ENCODE measurements at regions not wholly inside any gene's neighbourhood (a gene's known extent, or its start where the extent isn't known, plus 50 kb on each side); places are given as distances from the start of the nearest gene placed in this dataset.

DNA sequence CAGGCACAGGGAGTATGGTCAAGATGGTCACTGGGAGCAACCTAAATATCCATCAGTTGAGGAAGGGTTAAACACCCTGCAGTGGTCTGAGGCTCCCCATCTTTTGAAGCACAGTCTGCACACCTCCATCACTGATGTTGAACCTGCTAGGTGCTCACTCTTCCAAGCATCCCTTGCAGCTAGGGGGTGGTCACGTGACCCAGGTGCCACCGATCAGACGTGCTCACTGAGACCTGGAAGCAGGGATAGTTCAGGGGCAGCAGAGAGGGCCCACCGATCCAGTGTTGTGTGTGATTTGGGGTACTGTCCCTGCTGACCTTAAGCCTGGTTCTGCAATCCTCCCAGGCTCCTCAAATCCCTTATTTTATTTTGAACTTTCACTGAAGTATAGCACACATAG, 134.6 kb downstream of the CEBPB start:
- Histone ChIP-seq H3K4me3 (no peak overlapping the region), H3K36me3 (no peaks in the 10 kb centered on the region), H3K27me3 (ENCODE audit: low read depth) (no peaks in the 10 kb centered on the region), H3K27ac (replicated peaks) (no peak overlapping the region), H3K4me1 (peaks cover 16% of the 10 kb centered on the region), H3K9me3 (replicated peaks) (no peaks in the 10 kb centered on the region)
- intact Hi-C loops (cut with micrococcal nuclease), result no loop called here
- TF ChIP-seq, protein P1, sequence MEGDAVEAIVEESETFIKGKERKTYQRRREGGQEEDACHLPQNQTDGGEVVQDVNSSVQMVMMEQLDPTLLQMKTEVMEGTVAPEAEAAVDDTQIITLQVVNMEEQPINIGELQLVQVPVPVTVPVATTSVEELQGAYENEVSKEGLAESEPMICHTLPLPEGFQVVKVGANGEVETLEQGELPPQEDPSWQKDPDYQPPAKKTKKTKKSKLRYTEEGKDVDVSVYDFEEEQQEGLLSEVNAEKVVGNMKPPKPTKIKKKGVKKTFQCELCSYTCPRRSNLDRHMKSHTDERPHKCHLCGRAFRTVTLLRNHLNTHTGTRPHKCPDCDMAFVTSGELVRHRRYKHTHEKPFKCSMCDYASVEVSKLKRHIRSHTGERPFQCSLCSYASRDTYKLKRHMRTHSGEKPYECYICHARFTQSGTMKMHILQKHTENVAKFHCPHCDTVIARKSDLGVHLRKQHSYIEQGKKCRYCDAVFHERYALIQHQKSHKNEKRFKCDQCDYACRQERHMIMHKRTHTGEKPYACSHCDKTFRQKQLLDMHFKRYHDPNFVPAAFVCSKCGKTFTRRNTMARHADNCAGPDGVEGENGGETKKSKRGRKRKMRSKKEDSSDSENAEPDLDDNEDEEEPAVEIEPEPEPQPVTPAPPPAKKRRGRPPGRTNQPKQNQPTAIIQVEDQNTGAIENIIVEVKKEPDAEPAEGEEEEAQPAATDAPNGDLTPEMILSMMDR (IDR thresholded peaks at IDR 0.05; ENCODE audit: borderline replicate concordance), result no peak
- no peak for DNase-seq

DNA sequence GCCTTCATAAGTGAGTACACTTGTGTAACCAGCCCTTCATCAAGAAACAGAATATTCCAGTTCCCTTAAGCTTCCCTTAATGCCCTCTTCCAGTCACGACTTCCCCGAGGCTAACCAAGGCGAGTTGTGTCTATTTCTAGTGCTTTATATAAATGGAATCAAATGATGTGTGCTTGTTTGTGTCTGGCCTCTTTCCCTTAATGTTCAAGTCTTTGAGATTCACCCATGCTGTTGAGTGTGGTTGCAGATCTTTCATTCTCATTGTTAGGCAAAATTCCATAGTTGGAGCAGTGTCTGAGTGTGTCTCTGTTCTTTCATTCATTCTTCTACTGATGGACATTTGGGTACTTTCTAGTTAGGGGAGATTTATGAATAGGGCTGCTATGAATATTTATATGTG, 135.0 kb downstream of the CEBPB start:
- intact Hi-C loops (cut with micrococcal nuclease), result no loop called here
- Histone ChIP-seq H3K9me3 (replicated peaks) (no peaks in the 10 kb centered on the region), H3K27ac (replicated peaks) (no peak overlapping the region)

DNA sequence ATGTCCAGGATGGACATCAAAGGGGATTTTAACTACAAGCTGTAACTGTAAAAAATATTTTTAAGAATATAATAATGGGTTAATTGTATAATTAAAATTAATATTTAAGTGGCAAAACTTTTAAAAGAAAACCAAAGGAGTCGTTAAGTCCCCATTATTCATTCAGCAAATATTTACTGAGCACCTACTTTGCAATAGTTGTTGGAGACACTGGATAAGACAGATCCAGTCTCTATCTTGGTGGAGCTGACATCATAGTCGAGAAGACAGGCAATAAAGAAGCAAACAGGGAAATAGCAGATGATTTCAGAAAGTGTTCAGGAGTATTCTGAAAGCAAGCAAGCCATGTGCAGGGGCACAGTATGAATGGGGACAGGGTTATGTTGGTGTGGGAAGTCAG, 137.0 kb downstream of the CEBPB start:
- Histone ChIP-seq H3K36me3 (no peaks in the 10 kb centered on the region), H3K4me1 (no peaks in the 10 kb centered on the region), H3K4me3 (no peak overlapping the region), H3K27me3 (ENCODE audit: low read depth) (no peaks in the 10 kb centered on the region), H3K27ac (replicated peaks) (no peak overlapping the region), H3K9me3 (replicated peaks) (no peaks in the 10 kb centered on the region)
- TF ChIP-seq, protein P1 (IDR thresholded peaks at IDR 0.05; ENCODE audit: borderline replicate concordance), result no peak
- DNase-seq, result no peak
- intact Hi-C loops (cut with micrococcal nuclease), result no loop called here

More for the DNA sequence above, 135.0 kb downstream of the CEBPB start:
- H3K4me3 ChIP-seq, result no peak overlapping the region
- no peak for DNase-seq
- H3K4me1 ChIP-seq, result peaks cover 16% of the 10 kb centered on the region
- H3K27me3 ChIP-seq (ENCODE audit: low read depth), result no peaks in the 10 kb centered on the region
- H3K36me3 ChIP-seq, result no peaks in the 10 kb centered on the region
- TF ChIP-seq, protein P1 (IDR thresholded peaks at IDR 0.05; ENCODE audit: borderline replicate concordance), result no peak

DNA sequence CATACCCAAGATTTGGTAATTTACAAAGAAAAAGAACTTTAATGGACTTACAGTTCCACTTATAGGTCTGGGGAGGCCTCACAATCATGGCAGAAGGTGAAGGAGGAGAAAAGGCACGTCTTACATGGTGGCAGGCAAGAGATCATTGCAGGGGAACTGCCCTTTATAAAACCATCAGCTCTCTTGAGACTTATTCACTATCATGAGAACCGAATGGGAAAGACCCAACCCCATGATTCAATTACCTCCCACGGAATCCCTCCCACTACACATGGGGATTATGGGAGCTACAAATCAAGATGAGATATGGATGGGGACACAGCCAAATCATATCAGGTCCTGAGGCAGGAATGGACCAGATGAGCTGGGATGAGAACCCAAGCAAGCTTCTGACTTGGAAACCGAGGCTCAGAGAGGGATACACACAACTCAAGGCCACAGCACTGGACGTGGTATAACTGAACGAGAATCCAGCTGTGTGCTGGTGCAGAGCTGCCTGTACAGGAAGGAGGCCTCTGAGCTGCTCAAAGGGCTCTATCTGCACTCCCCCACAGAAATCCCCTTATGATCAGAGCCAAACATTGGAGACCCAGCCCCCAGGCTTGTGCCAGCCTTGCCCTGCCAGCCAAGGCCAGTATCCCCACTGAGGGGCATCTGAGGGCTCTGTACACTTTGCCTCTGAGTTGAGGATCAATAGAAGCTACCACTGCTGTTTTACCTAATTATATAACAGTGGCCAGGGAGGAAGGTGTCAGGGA, 137.8 kb downstream of the CEBPB start:
- Histone ChIP-seq H3K36me3 (no peaks in the 10 kb centered on the region), H3K4me3 (no peak overlapping the region), H3K27ac (replicated peaks) (no peak overlapping the region), H3K27me3 (ENCODE audit: low read depth) (no peaks in the 10 kb centered on the region), H3K4me1 (no peaks in the 10 kb centered on the region), H3K9me3 (replicated peaks) (no peaks in the 10 kb centered on the region)
- no peak for DNase-seq
- TF ChIP-seq, protein P1 (IDR thresholded peaks at IDR 0.05; ENCODE audit: borderline replicate concordance), result no peak
- intact Hi-C loops (cut with micrococcal nuclease), result no loop called here

DNA sequence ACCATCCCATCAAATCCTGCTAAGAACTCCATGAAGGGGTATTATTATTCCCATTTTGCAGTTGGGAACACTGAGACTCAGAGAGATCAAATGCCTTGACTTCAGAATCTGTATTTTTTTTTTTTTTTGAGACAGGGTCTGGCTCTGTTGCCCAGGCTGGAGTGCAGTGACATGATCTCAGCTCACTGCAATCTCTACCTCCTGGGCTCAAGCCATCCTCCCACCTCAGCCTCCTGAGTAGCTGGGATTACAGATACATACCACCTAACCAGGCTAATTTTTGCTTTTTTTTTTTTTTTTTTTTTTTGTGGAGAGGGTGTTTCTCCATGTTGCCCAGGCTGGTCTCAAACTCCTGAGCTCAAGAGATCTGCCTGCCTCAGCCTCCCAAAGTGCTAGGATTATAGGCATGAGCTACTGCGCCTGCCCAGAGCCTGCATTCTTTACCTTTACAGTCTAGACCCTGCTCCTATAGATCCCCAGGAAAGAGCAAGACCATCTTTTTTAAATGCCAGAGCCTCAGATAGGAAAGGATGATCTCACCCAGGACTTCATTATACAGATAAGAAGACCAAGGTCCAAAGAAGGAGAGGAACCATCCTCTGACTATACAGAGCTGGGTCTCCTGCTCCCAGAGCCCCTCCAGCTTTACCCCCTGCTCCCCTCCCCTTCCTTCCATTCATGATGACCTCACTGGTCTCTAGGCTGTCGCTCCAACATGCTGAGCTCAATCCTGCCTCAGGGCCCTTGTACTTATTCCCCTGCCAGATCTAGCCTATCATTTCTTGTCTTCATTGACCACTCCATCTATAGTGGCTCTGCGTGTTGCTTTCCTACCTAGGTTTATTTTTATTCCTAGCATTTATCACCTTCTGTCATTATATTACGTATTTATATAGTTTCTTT, 138.6 kb downstream of the CEBPB start:
- H3K4me3 ChIP-seq, result no peak overlapping the region
- no peaks in the 10 kb centered on the region for H3K9me3 ChIP-seq (replicated peaks)
- H3K36me3 ChIP-seq, result no peaks in the 10 kb centered on the region
- TF ChIP-seq, protein P1 (IDR thresholded peaks at IDR 0.05; ENCODE audit: borderline replicate concordance), result no peak
- no peak overlapping the region for H3K27ac ChIP-seq (replicated peaks)
- no peak for DNase-seq
- H3K4me1 ChIP-seq, result no peaks in the 10 kb centered on the region
- intact Hi-C loops (cut with micrococcal nuclease), result no loop called here
- H3K27me3 ChIP-seq (ENCODE audit: low read depth), result no peaks in the 10 kb centered on the region

Measured in left ventricle myocardium inferior (tissue), 1 donor.